H9 (cell line): ENCODE measurements at regions not wholly inside any gene's neighbourhood (a gene's known extent, or its start where the extent isn't known, plus 50 kb on each side); places are given as distances from the start of the nearest gene placed in this dataset.
"Not testable (repeated sequence)": the region's sequence is repeated elsewhere in the genome, so short reads cannot be mapped to it uniquely, and the experiment has no call there.

Experiments
- DNase-seq: peaks from one replicate; pipeline ENCODE4 v3.0.0-alpha.2; 2017
- H2AFZ ChIP-seq: one replicate; pipeline ENCODE4 v1.6.1; 2013; ENCODE audit warnings: mild to moderate bottlenecking, low read length, control low read depth, moderate library complexity
- H2AK5ac ChIP-seq: 2 replicates; pipeline ENCODE4 v1.6.1; 2013; ENCODE audit warnings: low read length, control low read depth, mixed read lengths; ENCODE audit not compliant: insufficient read length
- H2BK120ac ChIP-seq: one replicate; pipeline ENCODE4 v1.6.1; 2013; ENCODE audit warnings: low read depth, mild to moderate bottlenecking, low read length, control low read depth, inconsistent platforms; ENCODE audit not compliant: poor library complexity, severe bottlenecking
- H2BK12ac ChIP-seq: 2 replicates; pipeline ENCODE4 v1.6.1; 2013; ENCODE audit warnings: low read length, control low read depth, mixed read lengths, low read depth; ENCODE audit not compliant: insufficient read length
- H2BK15ac ChIP-seq: 2 replicates; pipeline ENCODE4 v1.6.1; 2013; ENCODE audit warnings: low read depth, low read length, control low read depth
- H2BK20ac ChIP-seq: one replicate; pipeline ENCODE4 v1.6.1; 2013; ENCODE audit warnings: low read depth, mild to moderate bottlenecking, low read length, control low read depth, inconsistent platforms; ENCODE audit not compliant: poor library complexity, severe bottlenecking
- H2BK5ac ChIP-seq: 2 replicates; pipeline ENCODE4 v1.6.1; 2013; ENCODE audit warnings: low read length, control low read depth, mixed read lengths; ENCODE audit not compliant: insufficient read length
- H3K14ac ChIP-seq: 2 replicates; pipeline ENCODE4 v1.6.1; 2013; ENCODE audit warnings: low read length, control low read depth; ENCODE audit not compliant: insufficient read depth
- H3K18ac ChIP-seq: 2 replicates; pipeline ENCODE4 v1.6.1; 2013; ENCODE audit warnings: low read depth, mild to moderate bottlenecking, mixed read lengths, low read length, control low read depth; ENCODE audit not compliant: insufficient read length
- H3K23ac ChIP-seq: 2 replicates; pipeline ENCODE4 v1.6.1; 2013; ENCODE audit warnings: low read length, control low read depth, mixed read lengths, low read depth; ENCODE audit not compliant: insufficient read length
- H3K23me2 ChIP-seq: 2 replicates; pipeline ENCODE4 v1.6.1; 2013; ENCODE audit warnings: low read depth, mild to moderate bottlenecking, mixed read lengths, low read length, control low read depth; ENCODE audit not compliant: insufficient read length, poor library complexity, severe bottlenecking
- H3K27ac ChIP-seq: 2 replicates; pipeline ENCODE4 v1.5.1; 2013; ENCODE audit warnings: low read length, control low read depth, mixed read lengths, low read depth; ENCODE audit not compliant: insufficient read length
- H3K27me3 ChIP-seq: 2 replicates; pipeline ENCODE4 v1.6.1; 2013; ENCODE audit warnings: low read length, control low read depth, inconsistent platforms; ENCODE audit not compliant: insufficient read depth
- H3K4ac ChIP-seq: 2 replicates; pipeline ENCODE4 v1.6.1; 2013; ENCODE audit warnings: low read depth, mild to moderate bottlenecking, control low read depth, inconsistent platforms, low read length, moderate library complexity
- H3K4me1 ChIP-seq: 2 replicates; pipeline ENCODE4 v1.6.1; 2013; ENCODE audit warnings: low read length, control low read depth, inconsistent platforms; ENCODE audit not compliant: insufficient read depth
- H3K4me2 ChIP-seq: 2 replicates; pipeline ENCODE4 v1.6.1; 2013; ENCODE audit warnings: low read length, control low read depth, mixed read lengths; ENCODE audit not compliant: insufficient read length, insufficient read depth
- H3K56ac ChIP-seq: 2 replicates; pipeline ENCODE4 v1.6.1; 2013; ENCODE audit warnings: low read depth, mild to moderate bottlenecking, mixed read lengths, low read length, control low read depth; ENCODE audit not compliant: insufficient read length
- H3K79me1 ChIP-seq: 2 replicates; pipeline ENCODE4 v1.6.1; 2013; ENCODE audit warnings: low read depth, mild to moderate bottlenecking, moderate library complexity, low read length, control low read depth, inconsistent platforms; ENCODE audit not compliant: insufficient read depth, poor library complexity, severe bottlenecking
- H3K79me2 ChIP-seq: 2 replicates; pipeline ENCODE4 v1.6.1; 2013; ENCODE audit warnings: low read length, control low read depth, inconsistent platforms; ENCODE audit not compliant: insufficient read depth
- H3K9ac ChIP-seq: 2 replicates; pipeline ENCODE4 v1.6.1; 2013; ENCODE audit warnings: low read length, control low read depth, mixed read lengths; ENCODE audit not compliant: insufficient read length; ENCODE audit errors: extremely low read depth
- H3K9me3 ChIP-seq: one replicate; pipeline ENCODE4 v1.6.1; 2013; ENCODE audit warnings: low read depth, low read length, inconsistent platforms; ENCODE audit not compliant: control insufficient read depth
- H3T11ph ChIP-seq: one replicate; pipeline ENCODE4 v1.6.1; 2013; ENCODE audit warnings: mild to moderate bottlenecking, low read length, control low read depth, inconsistent platforms
- H4K20me1 ChIP-seq: one replicate; pipeline ENCODE4 v1.6.1; 2013; ENCODE audit not compliant: control insufficient read depth, insufficient read length, insufficient read depth
- H4K5ac ChIP-seq: 2 replicates; pipeline ENCODE4 v1.6.1; 2013; ENCODE audit warnings: low read depth, mild to moderate bottlenecking, mixed read lengths, low read length, control low read depth; ENCODE audit not compliant: insufficient read length
- H4K8ac ChIP-seq: replicated peaks from 2 replicates; pipeline ENCODE4 v1.6.1; 2013; ENCODE audit warnings: low read length, control low read depth, mixed read lengths, low read depth; ENCODE audit not compliant: insufficient read length
- H4K91ac ChIP-seq: 2 replicates; pipeline ENCODE4 v1.6.1; 2013; ENCODE audit warnings: low read depth, mild to moderate bottlenecking, moderate library complexity, mixed read lengths, low read length, control low read depth; ENCODE audit not compliant: insufficient read length
- H3K27ac Mint-ChIP-seq, 3 experiments: 2 replicates in 2 of 3; 3 replicates in 1 of 3; pipeline ENCODE4 v1.8.0; 2020 to 2021; ENCODE audit warnings: mixed read lengths in 3 of 3, mild to moderate bottlenecking in 1 of 3, moderate library complexity in 1 of 3
- H3K27me3 Mint-ChIP-seq: 2 replicates; pipeline ENCODE4 v1.8.0; 2021; ENCODE audit warnings: low read depth, mild to moderate bottlenecking, moderate library complexity, mixed read lengths
- H3K36me3 Mint-ChIP-seq, 3 experiments: 2 replicates in 2 of 3; 3 replicates in 1 of 3; pipeline ENCODE4 v1.8.0; 2020 to 2021; ENCODE audit warnings: low read depth in 3 of 3, mixed read lengths in 3 of 3; ENCODE audit not compliant: insufficient read depth in 1 of 3
- H3K4me1 Mint-ChIP-seq, 2 experiments: 2 replicates each; pipeline ENCODE4 v1.8.0; 2020; ENCODE audit warnings: mixed read lengths in 2 of 2
- H3K4me3 Mint-ChIP-seq, 2 experiments: 2 replicates in 1 of 2; 3 replicates in 1 of 2; pipeline ENCODE4 v1.8.0; 2020 to 2021; ENCODE audit warnings: mild to moderate bottlenecking in 2 of 2, mixed read lengths in 2 of 2, moderate library complexity in 1 of 2
- H3K9me3 Mint-ChIP-seq, 2 experiments: 2 replicates in 1 of 2; 3 replicates in 1 of 2; pipeline ENCODE4 v1.8.0; 2020; ENCODE audit warnings: mild to moderate bottlenecking in 2 of 2, mixed read lengths in 2 of 2, moderate library complexity in 1 of 2
- CTCF ChIP-seq: fragments of 200-600 bp; sonication (generic); conservative IDR thresholded peaks from 3 replicates; pipeline ENCODE4 v1.8.0; 2021; ENCODE audit warnings: antibody characterized with exemption, mild to moderate bottlenecking
- WGBS: extraction: QIAGEN DNeasy Blood & Tissue Kit; methylation state at CpG from one replicate; pipeline ENCODE4 v1.1.7; 2013; ENCODE audit warnings: missing lambda C conversion rate, low lambda C conversion rate, mixed read lengths; ENCODE audit not compliant: insufficient read length; ENCODE audit errors: extremely low coverage; 5-methylcytosine and 5-hydroxymethylcytosine counted together

GRCh38 chr19:20470345-20471135 is 95.0 kb downstream of the ZNF737 start:
- Histone ChIP-seq H4K91ac (no peak overlapping the region), H2BK5ac (no peak overlapping the region), H3K23ac (no peak overlapping the region), H3K79me2 (no peaks in the 10 kb centered on the region), H3K56ac (no peak overlapping the region), H3K4me2 (no peak overlapping the region), H2BK12ac (no peak overlapping the region), H3K23me2 (no peaks in the 10 kb centered on the region), H2BK15ac (no peak overlapping the region), H4K20me1 (no peaks in the 10 kb centered on the region), H3K27me3 (no peaks in the 10 kb centered on the region), H4K8ac (no peak overlapping the region), H2BK120ac (no peak overlapping the region), H3K79me1 (no peaks in the 10 kb centered on the region), H4K5ac (no peak overlapping the region), H2AFZ (no peak overlapping the region), H3K18ac (no peak overlapping the region), H3T11ph (no peak overlapping the region), H3K9me3 (no peaks in the 10 kb centered on the region), H2BK20ac (no peak overlapping the region), H3K4ac (no peak overlapping the region), H3K9ac (no peak overlapping the region), H3K4me1 (no peaks in the 10 kb centered on the region), H2AK5ac (no peak overlapping the region), H3K14ac (no peak overlapping the region), H3K27ac (no peak overlapping the region)
- Mint-ChIP-seq H3K4me3 (no peak overlapping the region), H3K9me3 (peaks cover 0 to 11% of the 10 kb centered on the region in 2 experiments; a peak in 4 of 5 replicates), H3K27me3 (peaks cover 1% of the 10 kb centered on the region; the same call in 1 of the 2 replicates), H3K4me1 (peaks cover 11 to 14% of the 10 kb centered on the region in 2 experiments), H3K27ac (no peak overlapping the region; a peak in 1 of 7 replicates), H3K36me3 (no peaks in the 10 kb centered on the region; a peak in 2 of 7 replicates)
- WGBS: no CpG with 5 or more reads among the region's 4 CpGs
- TF ChIP-seq CTCF: no peak
- no peak for DNase-seq

- not testable (repeated sequence) for H3K9me3 Mint-ChIP-seq, H3K4me1 ChIP-seq, DNase-seq, H3K27ac Mint-ChIP-seq, H2BK12ac ChIP-seq, H4K5ac ChIP-seq, H2BK15ac ChIP-seq, H3K4me3 Mint-ChIP-seq, H2AFZ ChIP-seq, H3K4me2 ChIP-seq, H3K23ac ChIP-seq, H4K8ac ChIP-seq, H3K18ac ChIP-seq, H2BK5ac ChIP-seq, H3K56ac ChIP-seq, H2BK120ac ChIP-seq, H3K27me3 Mint-ChIP-seq, H3K79me1 ChIP-seq, H3K23me2 ChIP-seq, H2AK5ac ChIP-seq, H3K36me3 Mint-ChIP-seq, H4K91ac ChIP-seq, H4K20me1 ChIP-seq, H3K79me2 ChIP-seq, H3K9ac ChIP-seq, H3T11ph ChIP-seq, H2BK20ac ChIP-seq, H3K27me3 ChIP-seq, H3K9me3 ChIP-seq, H3K14ac ChIP-seq, H3K4ac ChIP-seq, H3K27ac ChIP-seq
- peaks cover 11 to 14% of the 10 kb centered on the region in 2 experiments for H3K4me1 Mint-ChIP-seq
Measured at GRCh38 chr19:20466638-20466990, 99.0 kb downstream of the ZNF737 start.
